Naive thymus-derived CD8-positive, alpha-beta T cell (primary cell): ENCODE measurements at regions not wholly inside any gene's neighbourhood (a gene's known extent, or its start where the extent isn't known, plus 50 kb on each side); places are given as distances from the start of the nearest gene placed in this dataset.
A peak's percentile ranks its signal among the peaks of the same experiment; 100 is the strongest.

Experiments used
- ATAC-seq, 2 donors: fragments of 150-1000 bp; cut with Tn5 transposase in 1 of 2; sonication (Bioruptor Pico), chemical (Tn5 transposase) in 1 of 2; 1 replicate in 1 of 2; 2 replicates in 1 of 2; pipeline ENCODE4 v1.10.0; 2021; ENCODE audit warnings: mild to moderate bottlenecking in 2 of 2, moderate library complexity in 2 of 2
- POLR2A ChIA-PET: fragments of 350-600 bp; sonication (Branson Sonifier 250); formaldehyde crosslinking; loops from one replicate; lab custom pipeline; 2021; ENCODE audit warnings: antibody characterized with exemption; lab: Charles Lee
- DNase-seq, 10 donors: peaks; one replicate each; pipeline versions ENCODE4 v3.0.0 to v3.0.0-alpha.2; 2020 to 2022
- H3K27ac Mint-ChIP-seq, 10 donors: one replicate each; pipeline ENCODE4 v1.8.0; 2020 to 2022; ENCODE audit warnings: mild to moderate bottlenecking in 10 of 10, mixed read lengths in 10 of 10, moderate library complexity in 4 of 10, inconsistent platforms in 1 of 10
- H3K27me3 Mint-ChIP-seq, 5 donors: one replicate each; pipeline ENCODE4 v1.8.0; 2021 to 2022; ENCODE audit warnings: mixed read lengths in 5 of 5
- H3K36me3 Mint-ChIP-seq, 3 donors: one replicate each; pipeline ENCODE4 v1.8.0; 2020 to 2022; ENCODE audit warnings: mixed read lengths in 3 of 3, mild to moderate bottlenecking in 2 of 3, inconsistent platforms in 1 of 3
- H3K4me1 Mint-ChIP-seq, 4 donors: one replicate each; pipeline ENCODE4 v1.8.0; 2021 to 2022; ENCODE audit warnings: mixed read lengths in 4 of 4
- H3K4me3 Mint-ChIP-seq, 10 donors: one replicate each; pipeline ENCODE4 v1.8.0; 2020 to 2022; ENCODE audit warnings: mild to moderate bottlenecking in 10 of 10, mixed read lengths in 10 of 10, moderate library complexity in 6 of 10, inconsistent platforms in 1 of 10
- H3K9me3 Mint-ChIP-seq, 9 donors: one replicate each; pipeline ENCODE4 v1.8.0; 2020 to 2022; ENCODE audit warnings: mixed read lengths in 9 of 9, mild to moderate bottlenecking in 3 of 9, inconsistent platforms in 1 of 9, moderate library complexity in 1 of 9

DNA sequence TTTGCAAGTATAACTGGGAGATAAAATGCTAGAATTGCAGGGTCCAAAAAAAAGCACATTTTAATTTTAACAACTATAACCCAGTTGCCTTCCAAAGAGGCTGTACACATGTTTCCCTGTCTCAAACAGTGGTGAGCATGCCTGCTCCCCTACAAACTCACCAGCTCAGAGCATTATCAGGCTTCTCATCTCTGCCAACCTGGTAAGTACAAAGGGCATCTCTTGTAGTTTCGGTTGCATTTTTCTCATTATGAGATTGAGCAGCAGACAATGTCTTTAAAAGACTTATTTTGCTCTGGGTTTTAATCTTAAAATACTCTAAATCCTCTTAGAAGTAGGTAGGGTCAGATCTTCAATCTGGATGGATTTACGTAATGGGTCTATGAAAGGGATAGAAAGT lies 107.1 kb upstream of the MSX2 start:
- DNase-seq (no peak), ATAC-seq (no peak)
- Mint-ChIP-seq H3K4me1 (no peaks in the 10 kb centered on the region), H3K9me3 (peaks cover 0 to 16% (median 0%) of the 10 kb centered on the region in 9 donors), H3K4me3 (no peak overlapping the region), H3K27ac (no peak overlapping the region), H3K36me3 (no peaks in the 10 kb centered on the region), H3K27me3 (peaks cover 13 to 35% (median 18%) of the 10 kb centered on the region in 5 donors)
- POLR2A ChIA-PET, result no interaction called here

DNA sequence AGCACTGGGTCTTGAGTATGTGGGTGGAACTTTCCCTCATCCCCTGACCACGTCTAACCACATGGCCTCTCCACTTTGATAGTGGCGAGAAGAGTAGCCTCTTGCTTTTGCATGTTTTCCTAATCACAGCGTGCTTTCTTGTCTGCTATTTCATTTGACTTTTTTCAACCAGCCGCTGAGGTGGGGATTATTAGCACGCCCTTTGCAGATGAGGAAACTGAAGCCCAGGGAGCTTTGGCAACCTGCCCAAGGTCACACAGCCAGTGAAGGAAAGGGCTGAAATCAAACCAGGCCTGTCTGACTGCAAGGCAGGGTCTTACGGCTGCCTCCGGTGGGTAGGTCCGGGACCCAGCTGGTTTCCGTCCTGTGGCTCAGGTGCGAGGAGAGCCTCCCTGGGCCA lies 106.5 kb upstream of the MSX2 start:
- no peak for ATAC-seq
- Mint-ChIP-seq H3K36me3 (no peaks in the 10 kb centered on the region), H3K4me1 (no peaks in the 10 kb centered on the region), H3K9me3 (peaks cover 0 to 14% (median 0%) of the 10 kb centered on the region in 9 donors), H3K27ac (no peak overlapping the region), H3K27me3 (peaks cover 13 to 35% (median 18%) of the 10 kb centered on the region in 5 donors), H3K4me3 (no peak overlapping the region)
- no peak for DNase-seq
- POLR2A ChIA-PET, result no interaction called here

DNA sequence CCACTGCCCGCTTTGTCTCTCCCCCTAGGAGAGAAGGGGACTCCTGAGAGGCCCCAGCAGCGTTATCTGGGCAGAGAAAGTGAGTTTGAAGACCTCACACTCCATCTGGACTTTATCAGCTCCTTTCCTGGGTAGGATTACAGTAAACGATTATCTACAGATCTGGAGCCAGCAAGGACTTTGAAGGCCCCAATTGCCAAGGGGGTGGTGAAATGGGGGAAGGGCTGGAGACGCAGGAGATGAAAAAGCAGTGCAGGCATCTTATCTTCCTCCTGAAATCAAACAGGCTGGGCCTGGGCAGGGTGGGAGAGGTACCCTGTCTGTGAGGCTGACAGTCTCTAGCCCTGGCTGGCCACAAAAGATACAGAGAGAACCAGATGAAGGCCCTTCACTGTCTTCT lies 105.8 kb upstream of the MSX2 start:
- Mint-ChIP-seq H3K27me3 (peaks cover 14 to 35% (median 18%) of the 10 kb centered on the region in 5 donors), H3K9me3 (peaks cover 0 to 10% (median 0%) of the 10 kb centered on the region in 9 donors), H3K4me3 (no peak overlapping the region), H3K4me1 (no peaks in the 10 kb centered on the region), H3K36me3 (no peaks in the 10 kb centered on the region), H3K27ac (no peak overlapping the region)
- POLR2A ChIA-PET, result no interaction called here
- ATAC-seq (no peak), DNase-seq (no peak)

DNA sequence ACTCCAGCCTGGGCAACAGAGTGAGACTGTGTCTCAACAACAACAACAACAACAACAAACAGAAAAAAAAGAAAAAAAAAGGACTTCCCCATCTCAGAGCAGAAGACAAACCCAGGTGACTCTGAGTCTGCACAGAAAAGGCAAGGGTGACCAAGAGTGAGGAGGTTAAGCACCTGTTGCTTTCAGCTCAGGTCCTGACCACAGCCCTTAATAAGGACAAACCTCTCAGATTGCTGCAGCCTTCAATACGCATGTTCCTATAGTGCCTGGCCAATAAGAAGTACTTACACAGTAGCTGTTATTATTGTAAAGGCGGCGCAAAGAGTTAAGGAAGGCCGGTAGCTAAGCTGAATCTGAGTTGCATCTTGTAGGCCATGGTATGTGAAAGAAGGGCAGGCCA lies 102.3 kb upstream of the MSX2 start:
- H3K27ac Mint-ChIP-seq, result no peak overlapping the region
- POLR2A ChIA-PET, result no interaction called here
- no peak for ATAC-seq
- no peaks in the 10 kb centered on the region for H3K36me3 Mint-ChIP-seq
- peaks cover 0 to 4% (median 0%) of the 10 kb centered on the region in 9 donors for H3K9me3 Mint-ChIP-seq
- H3K27me3 Mint-ChIP-seq, result peaks cover 10 to 35% (median 18%) of the 10 kb centered on the region in 5 donors
- no peak overlapping the region for H3K4me3 Mint-ChIP-seq
- no peaks in the 10 kb centered on the region for H3K4me1 Mint-ChIP-seq
- no peak for DNase-seq

DNA sequence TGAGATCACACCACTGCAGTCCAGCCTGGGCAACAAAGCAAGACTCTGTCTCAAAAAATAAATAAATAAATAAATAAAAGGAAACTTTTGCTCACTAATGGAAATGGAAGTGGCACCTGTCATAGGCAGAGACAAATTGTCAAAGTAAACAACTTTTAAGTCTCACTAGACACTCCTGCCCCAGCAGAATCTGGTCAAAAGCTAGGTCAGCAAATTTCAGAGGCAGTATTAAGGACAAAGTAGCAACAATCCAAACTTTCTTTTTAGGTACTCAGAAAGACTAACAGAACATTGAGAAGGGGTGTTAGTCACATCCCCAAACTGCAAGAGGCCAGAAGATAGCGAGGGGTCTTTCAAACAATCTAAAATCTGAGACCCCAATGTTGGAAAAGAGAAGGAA lies 101.4 kb upstream of the MSX2 start:
- H3K9me3 Mint-ChIP-seq, result peaks cover 0 to 4% (median 0%) of the 10 kb centered on the region in 9 donors
- DNase-seq, result no peak
- POLR2A ChIA-PET, result no interaction called here
- H3K4me3 Mint-ChIP-seq, result no peak overlapping the region
- H3K27ac Mint-ChIP-seq, result no peak overlapping the region
- peaks cover 8 to 35% (median 18%) of the 10 kb centered on the region in 5 donors for H3K27me3 Mint-ChIP-seq
- H3K4me1 Mint-ChIP-seq, result no peaks in the 10 kb centered on the region
- ATAC-seq, result no peak
- H3K36me3 Mint-ChIP-seq, result no peaks in the 10 kb centered on the region

DNA sequence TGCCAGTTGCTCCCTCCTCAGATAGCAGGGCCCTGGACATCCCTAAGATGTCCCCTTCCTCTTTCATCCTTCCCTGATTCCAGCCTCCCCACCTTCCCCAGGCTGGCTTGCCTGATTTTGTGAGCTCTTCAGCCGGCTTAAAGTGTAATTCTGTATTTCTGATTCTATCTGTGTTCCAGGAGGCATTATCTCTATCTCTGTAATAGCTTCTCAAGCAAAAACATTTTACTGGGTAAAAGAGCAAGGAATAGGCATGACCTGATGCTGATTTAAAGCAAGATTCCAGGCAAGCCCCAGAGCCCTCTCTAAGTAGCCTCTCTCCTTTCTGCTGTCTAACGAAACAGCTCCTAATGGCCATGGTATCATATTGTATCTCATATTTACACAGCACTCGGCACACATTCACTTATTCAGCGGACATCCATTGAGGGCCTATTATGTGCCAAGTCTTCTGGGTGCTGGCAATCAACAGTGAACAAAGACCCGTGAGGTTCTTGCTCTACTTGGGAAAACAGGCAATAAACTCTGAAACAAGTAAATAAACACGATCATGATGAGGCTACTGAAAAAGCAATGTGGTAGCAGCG lies 100.9 kb upstream of the MSX2 start:
- ATAC-seq (no peak), DNase-seq (no peak)
- H3K4me1 Mint-ChIP-seq, result no peaks in the 10 kb centered on the region
- H3K27ac Mint-ChIP-seq, result no peak overlapping the region
- H3K4me3 Mint-ChIP-seq, result no peak overlapping the region
- peaks cover 8 to 35% (median 18%) of the 10 kb centered on the region in 5 donors for H3K27me3 Mint-ChIP-seq
- POLR2A ChIA-PET, result no interaction called here
- peaks cover 0 to 4% (median 0%) of the 10 kb centered on the region in 9 donors for H3K9me3 Mint-ChIP-seq
- no peaks in the 10 kb centered on the region for H3K36me3 Mint-ChIP-seq

DNA sequence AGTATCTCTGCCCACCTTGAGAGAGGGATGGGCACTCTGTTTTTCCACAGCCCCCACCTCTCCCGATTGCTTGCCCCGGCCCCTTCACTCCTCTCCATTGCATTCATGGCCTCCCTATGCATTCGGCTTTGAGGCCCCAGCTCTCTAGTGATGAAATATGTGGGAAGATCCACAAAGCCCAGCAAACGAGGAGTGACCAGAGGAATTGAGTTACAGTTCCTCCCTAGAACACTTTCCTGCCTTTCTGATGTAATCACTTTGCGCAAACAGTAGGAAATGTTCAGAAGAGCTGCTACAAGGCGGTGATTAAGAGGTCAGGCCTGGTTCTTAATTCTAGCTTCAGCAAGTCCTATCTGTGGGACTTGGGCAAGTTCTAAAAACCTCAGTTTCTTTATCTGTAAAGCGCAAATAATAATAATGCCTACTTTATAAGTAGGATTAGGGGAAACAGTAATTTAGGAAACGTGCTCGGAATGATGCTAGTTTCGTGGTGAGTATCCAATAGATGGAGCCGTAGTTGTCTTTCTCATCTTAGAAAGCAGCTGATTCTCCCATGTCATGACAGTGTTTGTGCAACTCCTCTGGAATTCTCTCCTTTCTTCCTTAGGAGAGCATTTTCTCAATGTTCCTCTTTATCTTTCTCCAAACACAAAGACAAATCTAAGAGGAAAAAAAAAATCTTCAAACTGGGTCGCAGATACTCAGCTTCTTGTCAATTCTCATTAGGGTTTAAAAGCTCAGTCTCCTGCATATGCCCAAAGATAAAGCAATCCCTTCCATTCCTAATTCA lies 99.5 kb upstream of the MSX2 start:
- H3K9me3 Mint-ChIP-seq, result peaks cover 0 to 4% (median 0%) of the 10 kb centered on the region in 9 donors
- peaks cover 3 to 25% (median 9%) of the 10 kb centered on the region in 5 donors for H3K27me3 Mint-ChIP-seq
- H3K36me3 Mint-ChIP-seq, result no peaks in the 10 kb centered on the region
- ATAC-seq (no peak), DNase-seq (no peak)
- POLR2A ChIA-PET, result no interaction called here
- no peak overlapping the region for H3K4me3 Mint-ChIP-seq
- H3K27ac Mint-ChIP-seq, result no peak overlapping the region
- H3K4me1 Mint-ChIP-seq, result no peaks in the 10 kb centered on the region

DNA sequence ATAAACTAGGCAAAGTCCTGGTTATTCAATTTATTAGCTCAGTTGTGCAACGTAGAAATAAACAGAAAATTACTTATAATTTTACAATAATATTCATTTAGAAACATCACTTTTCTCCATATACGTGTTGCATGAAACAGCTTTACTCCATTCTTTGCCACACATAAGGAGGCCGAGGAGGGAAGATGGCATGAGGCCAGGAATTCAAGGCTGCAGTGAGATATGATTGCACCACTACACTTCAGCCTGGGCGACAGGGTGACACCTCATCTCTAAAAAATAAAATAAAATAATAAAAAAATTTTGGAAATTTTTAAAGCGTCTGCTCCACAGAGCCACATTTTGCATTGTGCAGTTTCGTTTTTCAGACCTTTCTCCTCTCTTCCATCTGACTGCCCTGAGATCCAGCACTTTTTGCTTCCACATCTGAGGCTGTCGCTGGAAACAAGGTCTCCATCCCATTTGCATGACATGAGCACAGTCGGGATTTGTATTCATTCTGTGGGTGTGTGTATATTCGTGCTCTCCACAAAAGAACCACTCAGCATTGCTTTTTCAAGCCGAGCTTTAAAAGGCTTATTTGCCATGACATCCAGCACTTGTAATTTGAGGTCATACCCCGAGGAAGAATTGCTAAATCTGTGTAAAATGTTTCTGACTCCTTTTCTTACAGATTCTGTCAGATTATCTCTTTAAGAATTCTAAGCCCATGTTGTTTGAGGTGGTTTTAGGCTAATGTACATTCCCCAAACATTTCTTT lies 98.6 kb upstream of the MSX2 start:
- Mint-ChIP-seq H3K36me3 (no peaks in the 10 kb centered on the region), H3K27me3 (peaks cover 3 to 19% (median 8%) of the 10 kb centered on the region in 5 donors), H3K4me1 (no peaks in the 10 kb centered on the region), H3K4me3 (no peak overlapping the region), H3K27ac (peak overlapping the region in 1 of 10 donors; percentile 35), H3K9me3 (peaks cover 0 to 4% (median 0%) of the 10 kb centered on the region in 9 donors)
- POLR2A ChIA-PET, result no interaction called here
- DNase-seq (no peak), ATAC-seq (no peak)

DNA sequence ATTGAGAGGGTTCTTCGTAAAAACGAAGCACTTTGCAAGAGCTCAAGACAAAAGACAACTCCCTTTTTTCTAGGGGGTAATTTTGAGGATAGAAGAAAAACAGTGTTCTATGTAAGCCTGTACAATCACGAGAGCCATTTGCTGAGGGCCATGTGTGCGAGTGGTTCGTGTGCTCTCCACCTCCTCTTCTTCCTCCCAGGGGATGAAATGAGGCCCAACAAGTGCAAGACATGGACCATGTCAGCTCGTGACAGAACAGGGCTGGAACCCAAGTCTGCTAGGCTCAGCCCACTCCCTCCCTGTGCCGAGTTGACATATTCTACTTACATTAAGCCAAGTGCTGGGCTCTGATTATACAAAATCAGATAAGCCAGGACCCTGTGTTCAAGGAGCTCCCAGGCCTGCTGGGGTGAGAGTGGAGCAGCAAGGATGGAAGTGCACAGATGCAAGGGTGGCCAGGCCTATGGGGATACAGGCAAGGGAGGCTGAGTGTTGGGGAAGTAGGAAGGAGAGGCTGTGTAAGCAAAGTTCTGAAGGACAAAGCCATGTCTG lies 97.9 kb upstream of the MSX2 start:
- ATAC-seq (no peak), DNase-seq (no peak)
- no peak overlapping the region for H3K4me3 Mint-ChIP-seq
- H3K27ac Mint-ChIP-seq, result no peak overlapping the region
- H3K36me3 Mint-ChIP-seq, result no peaks in the 10 kb centered on the region
- POLR2A ChIA-PET, result no interaction called here
- H3K9me3 Mint-ChIP-seq, result peaks cover 0 to 4% (median 0%) of the 10 kb centered on the region in 9 donors
- H3K4me1 Mint-ChIP-seq, result no peaks in the 10 kb centered on the region
- peaks cover 0 to 15% (median 5%) of the 10 kb centered on the region in 5 donors for H3K27me3 Mint-ChIP-seq

DNA sequence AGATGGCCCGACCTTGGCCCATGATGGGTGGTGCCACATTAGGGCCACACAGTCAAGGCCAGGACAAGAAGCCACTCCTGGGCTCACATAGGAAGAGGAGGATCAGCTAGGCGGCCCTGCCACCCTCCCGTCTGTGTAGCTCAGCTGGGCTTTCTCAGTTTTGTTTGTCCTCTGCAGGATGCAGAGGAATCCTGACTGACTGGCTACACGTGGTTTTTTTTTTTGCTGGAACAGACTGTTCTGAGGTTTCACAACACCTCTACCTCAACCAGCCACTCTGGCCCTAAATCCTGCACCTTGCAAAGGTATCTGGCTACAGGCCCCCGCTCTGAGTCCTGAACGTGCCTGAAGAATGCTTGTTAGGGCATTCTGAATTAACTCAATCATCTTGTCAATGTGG lies 88.3 kb upstream of the MSX2 start:
- ATAC-seq, result no peak
- no peaks in the 10 kb centered on the region for H3K9me3 Mint-ChIP-seq
- no peaks in the 10 kb centered on the region for H3K4me1 Mint-ChIP-seq
- POLR2A ChIA-PET, result no interaction called here
- no peak for DNase-seq
- peaks cover 0 to 11% (median 3%) of the 10 kb centered on the region in 5 donors for H3K27me3 Mint-ChIP-seq
- no peak overlapping the region for H3K4me3 Mint-ChIP-seq
- H3K27ac Mint-ChIP-seq, result no peak overlapping the region
- peaks cover 0 to 2% (median 0%) of the 10 kb centered on the region in 3 donors for H3K36me3 Mint-ChIP-seq

DNA sequence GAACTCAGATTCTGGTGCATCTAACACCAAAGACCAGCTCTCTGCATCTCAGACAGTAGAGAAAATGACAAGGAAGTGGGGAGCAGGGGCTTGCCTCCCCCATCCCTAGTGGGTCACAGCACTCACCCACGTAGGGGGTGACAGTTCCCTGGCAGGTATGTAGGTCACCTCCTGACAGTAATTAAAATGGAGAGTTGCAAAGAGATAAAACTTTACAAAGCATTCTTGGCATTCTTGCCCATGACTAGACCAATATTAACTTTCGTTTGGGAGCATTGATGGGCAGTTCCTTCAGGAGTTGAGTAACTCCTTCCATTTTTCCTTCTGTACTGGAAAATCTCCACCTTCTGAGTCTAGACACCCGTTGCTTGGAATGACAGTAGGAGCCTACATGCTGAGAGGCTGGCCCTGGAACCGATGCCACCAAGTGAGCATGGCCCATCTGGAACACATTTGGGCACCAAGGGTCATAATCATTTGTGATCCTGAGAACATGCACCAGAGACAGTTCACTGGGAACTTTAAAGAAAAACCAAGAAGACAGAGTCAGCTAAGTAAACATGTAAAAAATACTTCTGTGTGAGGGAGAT lies 81.5 kb upstream of the MSX2 start:
- H3K4me1 Mint-ChIP-seq, result no peaks in the 10 kb centered on the region
- POLR2A ChIA-PET, result no interaction called here
- H3K9me3 Mint-ChIP-seq, result peaks cover 0 to 14% (median 1%) of the 10 kb centered on the region in 9 donors
- H3K4me3 Mint-ChIP-seq, result no peak overlapping the region
- H3K27ac Mint-ChIP-seq, result peak overlapping the region in 1 of 10 donors; percentile 41
- DNase-seq (no peak), ATAC-seq (no peak)
- H3K36me3 Mint-ChIP-seq, result peaks cover 0 to 2% (median 0%) of the 10 kb centered on the region in 3 donors
- H3K27me3 Mint-ChIP-seq, result peaks cover 0 to 6% (median 3%) of the 10 kb centered on the region in 5 donors

DNA sequence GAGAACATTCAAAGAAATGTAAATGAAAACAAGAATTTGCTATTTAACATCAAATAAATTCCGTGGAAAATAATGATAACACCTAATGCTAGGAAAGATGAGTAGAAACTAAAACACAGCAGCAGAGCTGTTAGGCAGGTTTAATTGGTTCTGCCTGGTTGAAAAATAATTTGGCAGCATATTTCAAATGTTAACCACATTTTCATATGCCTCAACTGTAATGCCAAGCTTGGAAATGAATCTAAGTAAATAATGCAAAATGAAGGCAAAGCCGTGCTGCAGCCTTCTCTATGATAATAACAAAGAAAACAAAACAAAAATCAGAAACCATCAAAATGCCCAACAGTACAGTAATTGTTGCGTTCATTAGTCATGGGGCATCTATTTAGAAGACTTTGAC lies 79.9 kb upstream of the MSX2 start:
- no peak for DNase-seq
- Mint-ChIP-seq H3K27me3 (peaks cover 0 to 5% (median 0%) of the 10 kb centered on the region in 5 donors), H3K36me3 (peaks cover 0 to 2% (median 0%) of the 10 kb centered on the region in 3 donors), H3K4me3 (no peak overlapping the region), H3K4me1 (peaks cover 0 to 2% (median 0%) of the 10 kb centered on the region in 4 donors), H3K27ac (no peak overlapping the region), H3K9me3 (peaks cover 0 to 15% (median 3%) of the 10 kb centered on the region in 9 donors)
- ATAC-seq, result no peak
- POLR2A ChIA-PET, result interaction anchor here (0.6 kb wide), 1 partner anchor 36 kb away, joined by 6 read pairs; no protein-coding TSS in a partner anchor
